ENCODE measurements at regions not wholly inside any gene's neighbourhood (a gene's known extent, or its start where the extent isn't known, plus 50 kb on each side); places are given as distances from the start of the nearest gene placed in this dataset.
"Not testable (repeated sequence)": the region's sequence is repeated elsewhere in the genome, so short reads cannot be mapped to it uniquely, and the experiment has no call there.

DNA sequence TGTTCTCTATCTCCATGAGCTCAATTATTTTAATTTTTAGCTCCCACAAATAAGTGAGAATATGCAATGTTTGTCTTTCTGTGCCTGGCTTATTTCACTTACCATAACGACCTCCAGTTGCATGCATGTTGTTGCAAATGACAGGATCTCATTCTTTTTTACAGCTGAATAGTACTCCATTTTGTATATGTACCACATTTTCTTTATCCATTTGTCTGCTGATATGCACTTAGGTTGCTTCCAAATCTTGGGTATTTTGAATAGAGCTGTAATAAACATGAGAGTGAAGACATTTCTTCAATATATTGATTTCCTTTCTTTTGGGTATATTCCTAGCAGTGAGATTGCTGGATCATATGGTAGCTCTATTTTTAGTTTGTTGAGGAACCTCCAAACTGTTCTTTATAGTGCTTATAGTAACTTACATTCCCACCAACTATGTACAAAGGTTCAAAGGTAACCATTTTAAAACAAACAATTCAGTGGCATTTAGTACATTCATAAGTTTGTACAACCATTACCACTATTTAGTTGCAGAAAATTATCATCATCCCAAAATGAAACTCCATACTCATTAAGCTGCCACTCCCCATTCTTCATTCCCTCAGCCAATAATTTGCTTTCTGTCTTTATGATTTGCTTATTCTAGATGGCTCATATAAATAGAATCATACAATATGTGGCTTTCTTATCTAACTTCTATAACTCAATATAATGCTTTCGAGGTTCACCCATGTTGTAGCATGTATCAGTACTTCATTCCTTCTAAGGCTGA is 255.9 kb upstream of the NFIA start:
- DNase-seq (ENCODE audit: extremely low read depth, low read depth, low spot score) = no peak

DNA sequence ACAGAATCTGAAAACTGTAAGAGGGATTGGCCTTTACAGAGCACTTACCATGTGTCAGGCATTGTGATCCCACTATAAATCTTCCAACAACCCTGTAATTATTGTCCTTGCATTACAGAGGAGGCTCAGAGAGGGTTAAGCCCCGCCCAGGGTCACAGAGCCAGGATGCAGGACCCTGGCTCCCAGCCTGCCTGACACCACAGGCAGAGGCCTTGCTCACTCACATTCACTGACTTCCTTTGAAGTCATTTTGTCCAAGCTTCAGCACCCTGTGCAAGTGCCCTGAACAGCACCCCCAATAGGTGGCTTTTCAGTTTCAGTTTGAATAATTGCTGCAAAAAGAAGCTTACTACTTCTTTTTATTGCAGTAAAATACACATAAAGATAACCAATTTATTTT is 256.8 kb upstream of the NFIA start:
- DNase-seq (ENCODE audit: extremely low read depth, low read depth, low spot score) = no peak

DNA sequence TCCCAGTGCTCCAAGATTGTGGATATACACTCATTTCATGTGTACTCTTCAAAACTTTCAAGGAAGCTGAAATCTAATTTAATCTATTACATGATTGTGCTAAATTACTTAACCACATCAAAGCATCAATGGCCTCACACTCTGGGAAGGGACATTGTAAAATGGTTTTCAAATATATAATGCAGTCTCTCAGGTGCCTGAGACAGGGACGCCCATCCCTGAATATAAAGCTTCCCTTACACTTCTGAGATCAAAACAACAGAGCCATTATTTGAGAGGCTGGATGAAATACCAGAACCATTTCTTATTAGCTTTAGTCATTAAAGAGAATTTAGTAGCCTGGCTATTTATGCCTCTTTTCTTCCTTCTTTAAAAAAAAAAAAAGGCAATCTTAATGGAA is 259.2 kb upstream of the NFIA start:
- DNase-seq (ENCODE audit: extremely low read depth, low read depth, low spot score) = no peak

DNA sequence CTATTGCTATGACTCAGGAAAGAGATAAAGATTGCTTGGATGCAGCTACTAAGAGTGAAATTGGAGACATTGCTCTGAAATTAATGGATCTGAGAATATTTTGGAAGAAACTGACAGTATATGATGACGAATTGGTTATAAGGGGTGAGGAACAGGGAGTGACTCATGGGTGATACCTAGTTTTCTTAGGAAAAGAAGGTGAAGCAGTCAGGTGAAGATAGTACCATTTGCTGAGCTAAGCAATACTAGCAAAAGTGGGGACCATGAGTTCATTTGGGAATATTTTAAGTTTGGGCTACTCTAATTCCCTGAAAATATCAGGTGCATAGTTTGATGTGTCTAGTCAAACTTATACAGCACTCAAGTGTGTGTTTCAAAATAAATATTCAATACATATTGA is 260.1 kb upstream of the NFIA start:
- no peak for DNase-seq (ENCODE audit: extremely low read depth, low read depth, low spot score)

DNA sequence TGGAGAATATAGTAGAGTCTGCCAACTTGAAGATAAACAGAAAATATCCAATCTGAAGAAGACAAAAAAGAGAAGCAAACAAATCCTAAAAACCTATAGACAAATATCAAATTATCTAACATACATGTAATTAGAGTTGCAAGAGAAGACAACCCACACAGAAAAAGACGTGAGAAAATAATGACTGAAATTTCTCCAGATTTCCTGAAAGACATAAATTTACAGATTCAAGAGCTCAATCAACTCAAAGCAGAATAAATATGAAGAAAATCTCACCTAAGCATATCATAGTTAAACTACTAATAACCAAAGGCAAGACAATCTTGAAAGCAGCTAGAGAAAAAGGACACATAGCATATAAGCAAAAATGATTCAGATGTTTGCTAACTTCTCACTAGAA is 261.2 kb upstream of the NFIA start:
- DNase-seq (ENCODE audit: extremely low read depth, low read depth, low spot score) = no peak

DNA sequence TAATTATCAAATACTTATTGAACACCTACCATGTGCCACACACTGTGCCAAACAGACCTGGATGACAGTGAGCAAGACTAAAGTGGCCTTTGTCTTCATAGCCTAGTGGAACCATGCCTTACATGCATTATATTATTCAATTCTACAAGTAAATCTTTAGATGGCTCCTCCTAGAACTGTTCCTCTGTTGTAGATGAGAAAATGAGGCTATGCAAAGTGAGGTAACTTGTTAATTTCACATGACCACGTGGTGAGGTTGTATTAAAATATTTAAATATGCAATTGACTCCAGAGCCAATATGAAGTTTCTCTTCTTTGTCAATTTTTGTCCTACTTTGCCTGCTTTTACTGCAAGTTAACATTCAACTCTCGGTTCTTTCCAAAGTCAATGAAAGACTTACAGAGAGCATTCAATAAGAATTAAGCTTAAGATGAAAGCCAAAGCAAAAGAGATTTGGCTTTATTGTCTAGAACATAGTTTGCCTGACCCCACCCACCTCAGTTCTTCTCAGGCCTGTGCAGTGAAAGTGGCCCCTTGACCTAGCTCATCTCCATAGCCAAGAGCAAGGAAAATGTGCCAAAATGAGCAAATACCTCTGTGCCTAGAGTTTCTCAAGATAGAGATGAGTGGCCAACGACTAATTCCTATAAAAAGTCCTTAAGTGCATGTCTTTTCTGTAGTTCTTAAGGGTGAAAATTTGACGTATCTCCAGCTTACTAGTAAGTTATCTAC is 263.2 kb upstream of the NFIA start:
- no peak for DNase-seq (ENCODE audit: extremely low read depth, low read depth, low spot score)

DNA sequence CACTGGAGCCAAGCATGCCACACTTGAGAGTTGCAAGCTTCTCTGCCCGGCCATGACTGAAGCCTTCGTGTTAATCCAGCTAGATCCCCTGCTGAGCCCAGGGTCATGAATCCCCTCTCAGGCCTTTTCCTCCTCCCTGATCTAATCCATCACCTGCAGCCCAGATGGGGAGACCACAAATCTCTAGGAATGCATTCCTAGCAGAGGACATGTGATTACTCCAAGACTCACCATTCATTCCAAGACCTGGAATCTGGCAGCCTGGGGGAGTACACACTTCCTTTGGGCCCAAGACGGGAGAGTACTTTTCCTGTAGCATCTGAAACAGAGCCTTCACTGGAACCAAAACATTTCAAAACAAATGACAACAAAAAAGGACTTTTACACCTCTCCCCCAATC is 269.3 kb upstream of the NFIA start:
- no peak for DNase-seq (ENCODE audit: extremely low read depth, low read depth, low spot score)

DNA sequence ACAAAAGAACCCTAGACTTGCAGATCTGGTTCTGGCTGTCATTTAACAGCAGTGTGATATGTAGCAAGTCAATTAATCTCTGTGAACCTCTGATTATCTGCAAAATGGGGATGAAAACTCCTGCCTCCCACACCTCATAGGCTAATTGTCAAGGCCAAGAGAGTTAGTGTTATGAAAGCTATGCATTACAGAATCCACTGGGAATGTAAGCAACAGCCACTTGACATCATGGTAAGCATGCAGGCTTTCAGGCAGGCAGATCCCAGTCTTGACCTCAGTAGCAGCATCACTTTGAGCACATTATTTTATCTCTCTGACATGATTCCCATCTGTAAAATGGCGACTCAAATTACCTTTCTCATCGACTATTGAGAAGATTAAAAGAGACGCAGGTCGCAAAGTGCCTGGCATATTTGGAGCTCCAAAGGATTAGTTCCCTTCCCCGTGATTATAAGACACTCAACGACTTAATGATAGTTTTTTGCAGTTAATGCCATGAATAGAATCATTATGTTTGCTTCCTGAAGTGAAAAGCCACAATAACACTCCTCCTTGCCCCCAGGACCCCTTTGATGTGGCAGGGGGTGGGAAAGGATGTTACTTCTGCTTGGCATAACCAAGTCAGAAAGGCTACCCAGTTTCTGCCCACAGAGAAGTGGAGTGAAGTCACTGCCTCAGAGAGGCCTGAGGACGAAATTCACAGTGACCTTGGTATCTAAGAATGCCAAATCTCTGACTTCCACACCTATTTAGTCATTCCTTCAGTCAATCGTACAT is 273.0 kb upstream of the NFIA start:
- no peak for DNase-seq (ENCODE audit: extremely low read depth, low read depth, low spot score)

DNA sequence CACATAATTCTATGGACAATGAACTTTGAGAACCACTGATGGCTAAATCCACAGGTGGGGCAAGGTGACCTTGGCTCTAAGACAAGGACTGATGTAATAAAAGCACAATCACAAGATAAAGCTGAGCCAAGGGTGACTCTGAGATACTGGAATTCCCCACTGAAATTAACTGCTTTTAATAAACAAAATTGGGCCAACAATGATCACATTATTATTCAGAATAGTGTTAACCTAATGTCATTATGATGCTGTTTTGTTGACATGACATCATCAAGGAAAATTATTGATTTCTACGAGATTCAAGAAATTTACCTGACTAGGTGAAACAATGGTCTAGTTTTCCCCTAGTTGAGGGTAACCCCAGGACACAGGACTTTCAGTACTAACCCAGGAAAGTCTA is 273.7 kb upstream of the NFIA start:
- no peak for DNase-seq (ENCODE audit: extremely low read depth, low read depth, low spot score)

DNA sequence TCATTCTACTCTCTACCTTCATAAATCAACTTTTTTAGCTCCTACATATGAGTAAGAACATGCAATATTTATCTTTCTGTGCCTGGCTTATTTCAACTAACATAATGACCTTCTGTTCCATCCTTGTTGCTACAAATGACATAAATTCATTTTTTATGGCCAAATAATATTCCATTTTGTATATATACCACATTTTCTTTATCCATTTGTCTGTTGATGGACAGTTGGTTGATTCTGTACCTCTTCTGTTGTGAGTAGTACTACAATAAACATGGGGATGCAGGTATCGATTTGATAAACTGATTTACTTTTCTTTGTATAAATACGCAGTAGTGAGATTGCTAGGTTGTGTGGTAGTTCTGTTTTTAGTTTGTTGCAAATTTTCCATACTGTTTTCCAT is 279.5 kb upstream of the NFIA start:
- DNase-seq (ENCODE audit: extremely low read depth, low read depth, low spot score) = no peak

DNA sequence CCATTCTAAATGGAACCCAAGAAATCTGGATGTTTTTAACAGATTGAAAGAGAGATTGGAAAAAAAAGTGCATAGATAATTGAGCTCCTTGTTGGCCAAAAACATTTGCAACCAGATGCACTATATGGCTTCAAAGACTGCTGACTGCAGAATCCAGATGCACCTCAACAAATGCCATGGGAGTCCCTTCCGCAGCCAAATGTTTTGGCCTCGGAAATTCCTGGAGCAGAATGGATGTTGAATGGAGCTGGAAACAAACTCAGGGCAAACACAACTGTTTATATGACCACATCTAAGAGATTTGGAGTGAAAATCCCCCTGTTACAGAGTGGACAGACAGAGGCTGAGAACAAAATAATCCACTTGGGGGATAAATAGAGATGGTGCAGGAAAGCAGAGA is 285.0 kb upstream of the NFIA start:
- no peak for DNase-seq (ENCODE audit: extremely low read depth, low read depth, low spot score)

DNA sequence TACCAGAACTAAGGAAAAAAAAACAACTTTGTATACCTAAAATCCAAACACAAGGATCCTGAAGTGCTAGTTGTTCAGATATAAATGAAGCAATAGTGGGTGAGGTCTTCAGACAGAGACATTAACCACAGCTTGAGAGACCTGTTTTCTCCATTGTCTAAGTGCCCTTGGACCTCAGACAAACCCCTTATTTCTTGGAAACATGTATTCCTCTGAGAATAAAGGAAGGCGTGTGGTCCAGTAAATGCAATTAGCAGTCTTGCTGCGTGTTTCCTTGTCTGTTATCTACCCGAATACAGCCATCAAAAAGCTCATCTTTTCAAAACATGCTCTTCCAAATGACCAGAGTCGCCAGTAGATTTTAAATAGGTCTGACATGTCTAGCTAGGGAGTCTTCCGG is 291.1 kb upstream of the NFIA start:
- DNase-seq (ENCODE audit: extremely low read depth, low read depth, low spot score) = no peak

DNA sequence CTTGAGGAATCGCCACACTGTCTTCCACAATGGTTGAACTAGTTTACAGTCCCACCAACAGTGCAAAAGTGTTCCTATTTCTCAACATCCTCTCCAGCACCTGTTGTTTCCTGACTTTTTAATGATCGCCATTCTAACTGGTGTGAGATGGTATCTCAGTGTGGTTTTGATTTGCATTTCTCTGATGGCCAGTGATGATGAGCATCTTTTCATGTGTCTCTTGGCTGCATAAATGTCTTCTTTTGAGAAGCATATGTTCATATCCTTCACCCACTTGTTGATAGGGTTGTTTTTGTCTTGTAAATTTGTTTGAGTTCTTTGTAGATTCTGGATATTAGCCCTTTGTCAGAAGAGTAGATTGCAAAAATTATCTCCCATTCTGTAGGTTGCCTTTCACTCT is 309.3 kb upstream of the NFIA start:
- DNase-seq (ENCODE audit: extremely low read depth, low read depth, low spot score) = not testable (repeated sequence)

DNA sequence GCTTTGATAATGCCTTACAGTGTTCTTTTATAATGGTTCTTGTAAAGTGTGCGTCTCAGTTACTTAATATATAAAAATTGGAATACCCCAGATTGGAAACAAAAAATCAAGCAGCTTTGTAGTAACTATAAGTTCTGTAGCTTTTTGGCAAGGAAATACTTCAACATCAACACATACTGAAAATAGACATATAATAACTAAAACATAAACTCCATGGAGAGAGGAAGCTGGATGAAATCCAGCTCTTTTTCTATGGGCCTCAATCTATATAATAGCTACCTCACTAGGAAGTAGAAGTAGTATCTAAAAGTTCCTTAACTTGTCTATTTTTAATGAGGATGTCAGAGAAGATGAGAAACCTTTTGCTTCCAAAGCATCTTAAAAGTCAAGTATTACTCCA is 313.3 kb upstream of the NFIA start:
- DNase-seq (ENCODE audit: extremely low read depth, low read depth, low spot score) = no peak

DNA sequence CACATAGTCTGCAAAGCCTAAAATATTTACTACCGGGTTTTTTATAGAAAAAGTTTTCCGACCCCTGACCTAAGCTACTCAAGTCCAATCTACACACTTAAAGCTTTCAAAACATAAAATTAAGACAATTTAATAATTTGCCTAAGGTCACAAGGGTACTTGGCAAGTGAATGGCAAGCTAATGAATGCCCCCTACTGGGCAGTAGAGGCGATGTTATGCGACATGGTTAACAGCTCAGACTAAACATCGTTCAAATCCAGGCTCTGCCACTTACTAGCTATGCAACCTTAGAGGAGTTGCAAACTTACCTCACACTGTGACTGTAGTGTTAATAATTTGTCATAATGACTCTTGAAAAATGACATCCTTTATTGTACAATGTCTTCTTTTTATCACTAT is 317.2 kb upstream of the NFIA start:
- DNase-seq (ENCODE audit: extremely low read depth, low read depth, low spot score) = peak; percentile 20

DNA sequence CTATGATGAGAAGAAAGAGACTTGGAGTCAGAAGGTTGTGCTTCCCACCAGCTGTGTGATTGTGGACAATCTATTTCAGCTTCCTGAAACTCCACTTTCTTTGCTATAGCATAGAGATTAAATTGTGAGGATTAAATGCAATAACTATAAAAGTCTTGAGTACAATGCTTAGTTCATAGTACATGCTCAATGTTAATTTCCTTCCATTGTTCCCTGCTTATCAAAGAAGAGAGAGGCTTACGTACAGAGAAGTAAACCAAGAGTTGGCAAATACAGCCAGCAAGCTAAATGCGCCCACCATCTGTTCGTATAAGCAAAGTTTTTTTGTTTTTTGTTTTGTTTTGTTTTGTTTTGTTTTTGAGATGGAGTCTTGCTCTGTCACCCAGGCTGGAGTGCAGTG is 317.9 kb upstream of the NFIA start:
- DNase-seq (ENCODE audit: extremely low read depth, low read depth, low spot score) = no peak

DNA sequence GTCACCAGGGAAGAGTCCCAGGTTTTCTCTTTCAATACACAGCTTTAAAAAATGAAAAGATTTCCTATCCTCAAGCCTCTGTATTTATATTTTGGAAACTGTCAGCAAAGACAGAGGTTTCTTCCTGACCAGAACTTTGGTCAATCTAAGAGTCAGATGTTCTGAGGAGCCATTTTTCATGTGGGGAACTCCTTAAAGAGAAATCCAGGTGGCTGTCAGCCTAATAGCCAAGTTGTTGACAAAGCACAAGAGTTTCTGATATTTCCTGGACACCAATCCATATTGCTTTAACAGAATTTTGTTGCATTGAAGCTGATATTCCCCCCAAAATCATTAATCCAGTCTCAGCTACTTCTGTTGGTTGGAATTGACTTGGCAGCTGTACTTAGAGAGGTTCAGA is 318.6 kb upstream of the NFIA start:
- DNase-seq (ENCODE audit: extremely low read depth, low read depth, low spot score) = no peak

DNA sequence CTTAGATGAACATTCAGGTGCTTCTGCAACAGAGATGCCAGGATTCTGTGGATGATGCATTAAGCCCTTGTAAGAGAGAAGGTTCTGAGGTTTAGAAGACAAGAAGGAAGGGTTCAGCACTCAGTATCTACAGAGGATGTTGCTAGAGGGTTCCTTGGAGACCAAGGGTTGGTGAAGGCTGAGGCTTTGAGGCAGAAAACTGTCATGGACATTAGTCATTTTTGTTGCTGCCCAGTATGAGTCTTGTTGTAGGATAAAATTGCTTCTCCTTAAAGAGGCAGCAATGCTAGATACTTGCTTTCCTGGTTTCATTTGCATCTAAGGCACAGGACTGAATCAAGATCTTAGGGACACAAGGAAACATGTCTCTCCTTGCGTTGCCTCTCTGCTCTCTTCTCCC is 319.4 kb upstream of the NFIA start:
- DNase-seq (ENCODE audit: extremely low read depth, low read depth, low spot score) = no peak

DNA sequence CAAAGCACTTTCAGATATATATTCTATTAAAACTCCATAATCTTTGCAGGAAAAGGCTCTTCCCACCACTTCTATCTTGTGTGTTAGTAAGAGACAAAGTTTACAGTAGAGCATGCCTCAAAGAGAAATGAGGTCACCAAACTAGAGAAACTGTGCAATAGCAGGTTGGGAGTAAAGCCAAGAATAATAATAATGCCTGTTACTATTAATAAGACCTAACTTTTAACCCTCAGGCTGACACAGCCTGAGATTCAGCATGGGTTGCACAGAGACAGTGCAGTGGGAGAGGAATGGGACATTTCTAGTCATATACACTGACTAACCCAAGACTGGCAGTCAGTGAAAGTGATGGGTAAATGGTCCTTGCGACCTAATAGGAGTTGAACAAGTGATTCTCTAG is 320.2 kb upstream of the NFIA start:
- DNase-seq (ENCODE audit: extremely low read depth, low read depth, low spot score) = no peak

DNA sequence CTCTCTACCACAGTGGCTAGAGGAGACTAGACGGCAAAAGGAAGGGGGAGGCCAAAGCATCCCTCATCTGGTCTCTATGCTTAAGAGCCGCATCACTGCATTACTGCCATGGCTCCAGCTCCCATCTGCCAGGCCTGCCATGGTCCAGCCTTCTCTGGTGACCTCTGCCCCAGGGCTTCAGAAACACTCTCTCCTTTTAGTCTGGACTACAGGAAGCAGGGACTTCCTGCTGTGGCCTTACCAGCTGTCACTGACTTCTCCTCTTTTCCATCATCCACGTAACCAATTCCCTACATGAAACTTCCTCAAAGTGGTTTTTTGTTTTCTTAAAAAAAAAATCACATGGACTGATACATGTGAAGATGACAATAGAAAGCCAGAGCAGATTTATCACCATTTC is 323.1 kb upstream of the NFIA start:
- no peak for DNase-seq (ENCODE audit: extremely low read depth, low read depth, low spot score)

DNA sequence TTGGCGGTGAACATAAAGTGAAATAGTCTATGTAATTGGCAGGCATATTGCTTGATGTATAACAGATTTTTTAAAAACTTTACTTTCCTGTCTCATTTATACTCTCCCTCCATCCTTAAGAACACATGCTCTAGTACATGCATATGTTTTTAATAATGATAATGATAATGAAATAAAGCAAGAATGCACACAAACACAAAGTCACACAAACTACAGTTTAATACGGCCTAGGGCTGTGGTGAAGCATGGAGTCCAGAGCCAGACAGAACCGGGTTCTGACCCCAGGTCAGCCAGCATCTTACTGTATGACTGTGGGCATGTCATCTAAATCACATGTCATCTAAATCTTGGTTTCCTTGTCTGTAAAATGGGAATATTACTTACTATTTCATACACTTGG is 324.9 kb upstream of the NFIA start:
- DNase-seq (ENCODE audit: extremely low read depth, low read depth, low spot score) = no peak
